Gastroesophageal sphincter (tissue), 4 donors: ENCODE measurements at regions not wholly inside any gene's neighbourhood (a gene's known extent, or its start where the extent isn't known, plus 50 kb on each side); places are given as distances from the start of the nearest gene placed in this dataset.

Experiments
- ATAC-seq: fragments of 150-250 bp; one replicate; pipeline ENCODE4 v1.9.1; 2016; ENCODE audit warnings: mild to moderate bottlenecking, moderate library complexity
- H3K27ac ChIP-seq, 4 donors: fragments of 200-600 bp; sonication (generic) in 3 of 4; 1 replicate in 3 of 4; 2 replicates in 1 of 4; pipeline ENCODE4 v1.5.1; 2016 to 2019
- H3K27me3 ChIP-seq: fragments of 200-600 bp; sonication (generic); one replicate; pipeline ENCODE4 v1.5.1; 2019
- H3K36me3 ChIP-seq, 2 donors: fragments of 200-600 bp; sonication (generic); one replicate each; pipeline ENCODE4 v1.5.1; 2019; ENCODE audit warnings: control low read depth in 1 of 2
- H3K4me1 ChIP-seq, 3 donors: fragments of 200-600 bp; sonication (generic); 1 replicate in 2 of 3; 2 replicates in 1 of 3; pipeline ENCODE4 v1.5.1; 2016 to 2019; ENCODE audit warnings: control low read depth in 2 of 3
- H3K4me3 ChIP-seq, 2 donors: fragments of 200-600 bp; sonication (generic); one replicate each; pipeline ENCODE4 v1.5.1; 2019; ENCODE audit warnings: mild to moderate bottlenecking in 1 of 2, moderate library complexity in 1 of 2
- H3K9me3 ChIP-seq, 3 donors: fragments of 200-600 bp; sonication (generic); one replicate each; pipeline ENCODE4 v1.5.1; 2017 to 2019; ENCODE audit warnings: control low read depth in 2 of 3
- EP300 ChIP-seq: sonication (generic); formaldehyde crosslinking; IDR thresholded peaks from one replicate; pipeline ENCODE4 v1.6.1; 2017; ENCODE audit warnings: antibody characterized with exemption, mild to moderate bottlenecking
- POLR2A ChIP-seq, 2 donors: fragments of 450-650 bp; IDR thresholded peaks; one replicate each; pipeline ENCODE4 v1.6.1; 2017; ENCODE audit warnings: antibody characterized with exemption in 2 of 2, mild to moderate bottlenecking in 2 of 2, moderate library complexity in 1 of 2
- POLR2AphosphoS5 ChIP-seq: sonication (generic); formaldehyde crosslinking; IDR thresholded peaks from one replicate; pipeline ENCODE4 v1.6.1; 2017; ENCODE audit warnings: antibody characterized with exemption
- WGBS, 2 donors: methylation state at CpG; one replicate each; pipeline ENCODE4 v1.1.5; 2018; ENCODE audit warnings: low coverage in 1 of 2; 5-methylcytosine and 5-hydroxymethylcytosine counted together
- TF ChIP-seq, protein P1 (sequence below), 4 experiments: fragments of 200-600 bp in 2 of 4; fragments of 450-650 bp in 2 of 4; sonication (generic) in 1 of 4; IDR thresholded peaks; one replicate each; pipeline ENCODE4 v1.5.1; 2017 to 2019; ENCODE audit warnings: antibody characterized with exemption in 4 of 4, mild to moderate bottlenecking in 2 of 4, moderate library complexity in 2 of 4

DNA sequence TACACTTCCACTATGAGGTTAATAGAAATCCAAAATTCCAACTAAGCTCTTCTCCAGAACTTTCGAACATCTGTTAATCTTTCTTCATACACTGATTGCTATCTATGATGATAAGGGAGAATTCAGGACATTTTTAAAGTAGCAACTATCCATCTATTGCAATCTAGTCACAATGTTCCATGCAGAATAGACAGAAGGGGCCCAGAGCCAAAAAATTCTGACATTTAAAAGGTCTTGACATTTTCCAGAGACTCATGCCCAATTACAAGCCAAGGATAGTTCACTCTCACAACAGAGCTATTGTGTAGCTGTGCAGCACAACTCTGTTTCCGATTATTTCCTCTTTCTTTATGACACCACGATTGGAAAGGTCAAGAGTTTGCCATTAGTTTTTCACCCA, 999.7 kb upstream of the ALCAM start:
- no peaks in the 10 kb centered on the region for H3K36me3 ChIP-seq
- H3K4me1 ChIP-seq = no peaks in the 10 kb centered on the region
- H3K27ac ChIP-seq = no peak overlapping the region
- TF ChIP-seq, protein P1, sequence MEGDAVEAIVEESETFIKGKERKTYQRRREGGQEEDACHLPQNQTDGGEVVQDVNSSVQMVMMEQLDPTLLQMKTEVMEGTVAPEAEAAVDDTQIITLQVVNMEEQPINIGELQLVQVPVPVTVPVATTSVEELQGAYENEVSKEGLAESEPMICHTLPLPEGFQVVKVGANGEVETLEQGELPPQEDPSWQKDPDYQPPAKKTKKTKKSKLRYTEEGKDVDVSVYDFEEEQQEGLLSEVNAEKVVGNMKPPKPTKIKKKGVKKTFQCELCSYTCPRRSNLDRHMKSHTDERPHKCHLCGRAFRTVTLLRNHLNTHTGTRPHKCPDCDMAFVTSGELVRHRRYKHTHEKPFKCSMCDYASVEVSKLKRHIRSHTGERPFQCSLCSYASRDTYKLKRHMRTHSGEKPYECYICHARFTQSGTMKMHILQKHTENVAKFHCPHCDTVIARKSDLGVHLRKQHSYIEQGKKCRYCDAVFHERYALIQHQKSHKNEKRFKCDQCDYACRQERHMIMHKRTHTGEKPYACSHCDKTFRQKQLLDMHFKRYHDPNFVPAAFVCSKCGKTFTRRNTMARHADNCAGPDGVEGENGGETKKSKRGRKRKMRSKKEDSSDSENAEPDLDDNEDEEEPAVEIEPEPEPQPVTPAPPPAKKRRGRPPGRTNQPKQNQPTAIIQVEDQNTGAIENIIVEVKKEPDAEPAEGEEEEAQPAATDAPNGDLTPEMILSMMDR (IDR thresholded peaks at IDR 0.05) = no peak
- TF ChIP-seq POLR2AphosphoS5 (peak; percentile 23), EP300 (no peak)
- no peak for ATAC-seq
- WGBS, 2 donors = 23 to 32% methylated on average over 3 of the region's 3 CpGs
- no peak overlapping the region for H3K4me3 ChIP-seq
- H3K27me3 ChIP-seq = no peaks in the 10 kb centered on the region
- no peaks in the 10 kb centered on the region for H3K9me3 ChIP-seq

DNA sequence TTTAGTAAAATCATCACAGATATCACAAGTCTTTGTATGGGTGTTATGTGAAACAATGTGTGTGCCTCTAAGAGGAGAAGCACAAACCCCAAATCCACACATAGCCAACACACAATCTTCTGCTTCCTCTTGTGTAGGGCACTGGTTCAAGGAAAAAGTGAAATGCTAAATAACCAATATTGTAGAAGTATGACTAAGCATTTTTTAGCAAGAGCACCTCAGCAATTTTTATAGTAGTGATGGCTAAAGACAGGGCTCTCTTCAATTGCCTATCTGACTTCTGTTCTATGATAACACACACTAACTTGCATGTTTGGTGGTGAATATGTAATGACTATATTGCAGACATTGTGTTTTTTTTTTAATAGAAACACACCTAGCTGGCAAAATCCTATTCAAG, 997.9 kb upstream of the ALCAM start:
- Histone ChIP-seq H3K4me1 (no peaks in the 10 kb centered on the region), H3K27me3 (no peaks in the 10 kb centered on the region), H3K27ac (no peak overlapping the region), H3K9me3 (no peaks in the 10 kb centered on the region), H3K4me3 (no peak overlapping the region), H3K36me3 (no peaks in the 10 kb centered on the region)
- no peak for ATAC-seq
- TF ChIP-seq POLR2AphosphoS5 (no peak), EP300 (no peak), POLR2A (IDR thresholded peaks at IDR 0.05) (no peak)
- TF ChIP-seq, protein P1 (IDR thresholded peaks at IDR 0.05) = no peak

DNA sequence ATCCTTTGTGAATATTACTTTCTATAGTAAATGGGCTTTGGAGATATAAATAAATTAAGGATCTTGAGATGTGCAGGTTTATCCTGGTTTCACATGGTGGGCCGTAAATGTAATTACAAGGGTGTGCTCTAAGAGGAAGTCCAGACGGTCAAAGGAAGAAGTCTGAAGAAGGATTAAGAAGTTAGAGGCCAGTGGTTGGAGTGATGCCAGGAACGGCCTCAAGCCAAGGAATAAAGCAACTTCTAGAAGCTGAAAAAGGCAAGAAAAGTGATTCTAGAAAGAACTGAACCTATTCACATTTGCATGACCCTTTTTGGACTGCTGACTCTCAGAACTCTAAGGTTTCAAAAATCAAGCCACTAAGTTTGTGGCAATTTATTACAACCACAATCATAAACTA, 981.3 kb upstream of the ALCAM start:
- H3K9me3 ChIP-seq = no peaks in the 10 kb centered on the region
- no peak overlapping the region for H3K4me3 ChIP-seq
- no peaks in the 10 kb centered on the region for H3K4me1 ChIP-seq
- TF ChIP-seq, protein P1 (IDR thresholded peaks at IDR 0.05) = no peak
- no peak for TF ChIP-seq POLR2AphosphoS5
- no peak for TF ChIP-seq POLR2A (IDR thresholded peaks at IDR 0.05)
- no peak for TF ChIP-seq EP300
- ATAC-seq = no peak
- H3K27me3 ChIP-seq = no peaks in the 10 kb centered on the region
- H3K27ac ChIP-seq = no peak overlapping the region
- 30 to 33% methylated on average over 3 of the region's 3 CpGs for WGBS, 2 donors
- no peaks in the 10 kb centered on the region for H3K36me3 ChIP-seq

DNA sequence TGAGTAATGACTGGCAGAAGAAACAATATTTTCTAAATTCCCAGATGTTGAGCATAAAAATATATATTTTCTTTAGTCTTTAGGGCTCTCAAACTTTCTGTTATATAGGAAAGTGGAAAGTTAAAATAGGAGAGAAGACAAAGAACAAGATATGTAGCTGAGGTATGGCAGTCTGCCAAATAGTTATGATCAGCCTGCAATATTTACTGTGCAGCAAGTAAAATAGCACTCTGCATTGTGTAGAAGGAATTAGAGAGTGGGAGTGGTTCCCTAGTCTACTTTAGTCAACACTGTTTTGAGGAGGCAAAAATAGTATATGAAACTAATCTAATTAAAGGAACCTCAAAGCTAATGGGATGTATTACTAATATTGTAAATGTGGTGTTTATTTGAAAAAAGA, 978.1 kb upstream of the ALCAM start:
- no peaks in the 10 kb centered on the region for H3K27me3 ChIP-seq
- no peak for TF ChIP-seq EP300
- TF ChIP-seq POLR2A (IDR thresholded peaks at IDR 0.05) = no peak
- TF ChIP-seq, protein P1 (IDR thresholded peaks at IDR 0.05) = no peak
- no peak for TF ChIP-seq POLR2AphosphoS5
- H3K27ac ChIP-seq = no peak overlapping the region
- no peaks in the 10 kb centered on the region for H3K36me3 ChIP-seq
- no peak for ATAC-seq
- H3K4me3 ChIP-seq = no peak overlapping the region
- H3K4me1 ChIP-seq = no peaks in the 10 kb centered on the region
- H3K9me3 ChIP-seq = no peaks in the 10 kb centered on the region

DNA sequence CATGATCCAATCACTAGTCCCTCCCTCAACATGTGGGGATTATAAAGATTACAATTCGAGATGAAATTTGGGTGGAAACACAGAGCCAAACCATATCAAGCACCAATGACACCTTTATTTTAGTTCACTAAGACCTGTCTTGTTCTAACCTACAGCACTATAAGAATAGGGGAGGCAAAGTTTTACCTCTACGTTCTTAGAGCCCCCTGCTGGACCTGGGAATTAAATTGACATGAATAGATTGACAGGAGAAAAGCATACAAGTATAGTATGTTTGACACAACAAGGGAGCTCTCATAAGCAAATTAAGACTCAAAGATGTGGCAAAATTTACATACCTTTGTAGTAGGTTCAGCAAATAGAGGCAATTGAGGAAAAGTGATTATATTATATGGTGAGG, 974.4 kb upstream of the ALCAM start:
- H3K27me3 ChIP-seq = no peaks in the 10 kb centered on the region
- ATAC-seq = no peak

More for the DNA sequence above, 974.4 kb upstream of the ALCAM start:
- 63 to 68% methylated on average over 2 of the region's 2 CpGs for WGBS, 2 donors
- no peaks in the 10 kb centered on the region for H3K9me3 ChIP-seq
- no peak for TF ChIP-seq POLR2AphosphoS5
- TF ChIP-seq EP300 = no peak
- TF ChIP-seq POLR2A (IDR thresholded peaks at IDR 0.05) = no peak
- TF ChIP-seq, protein P1 (IDR thresholded peaks at IDR 0.05) = no peak
- no peak overlapping the region for H3K4me3 ChIP-seq
- H3K4me1 ChIP-seq = no peaks in the 10 kb centered on the region
- H3K27ac ChIP-seq = no peak overlapping the region
- no peaks in the 10 kb centered on the region for H3K36me3 ChIP-seq
